DOHH2 (cell line): ENCODE measurements at regions not wholly inside any gene's neighbourhood (a gene's known extent, or its start where the extent isn't known, plus 50 kb on each side); places are given as distances from the start of the nearest gene placed in this dataset.

Experiments
- EZH2phosphoT487 ChIP-seq: fragments of 200-600 bp; sonication (generic); IDR thresholded peaks from 2 replicates; pipeline ENCODE4 v1.6.1; 2017; ENCODE audit warnings: borderline replicate concordance, mild to moderate bottlenecking, antibody characterized with exemption, low read length, moderate library complexity, mixed read lengths
- TF ChIP-seq, protein P1 (sequence below): fragments of 200-600 bp; sonication (generic); IDR thresholded peaks from one replicate; pipeline ENCODE4 v1.5.1; 2014; ENCODE audit warnings: antibody characterized with exemption, mild to moderate bottlenecking, low read depth, low read length; ENCODE audit not compliant: poor library complexity, severe bottlenecking

DNA sequence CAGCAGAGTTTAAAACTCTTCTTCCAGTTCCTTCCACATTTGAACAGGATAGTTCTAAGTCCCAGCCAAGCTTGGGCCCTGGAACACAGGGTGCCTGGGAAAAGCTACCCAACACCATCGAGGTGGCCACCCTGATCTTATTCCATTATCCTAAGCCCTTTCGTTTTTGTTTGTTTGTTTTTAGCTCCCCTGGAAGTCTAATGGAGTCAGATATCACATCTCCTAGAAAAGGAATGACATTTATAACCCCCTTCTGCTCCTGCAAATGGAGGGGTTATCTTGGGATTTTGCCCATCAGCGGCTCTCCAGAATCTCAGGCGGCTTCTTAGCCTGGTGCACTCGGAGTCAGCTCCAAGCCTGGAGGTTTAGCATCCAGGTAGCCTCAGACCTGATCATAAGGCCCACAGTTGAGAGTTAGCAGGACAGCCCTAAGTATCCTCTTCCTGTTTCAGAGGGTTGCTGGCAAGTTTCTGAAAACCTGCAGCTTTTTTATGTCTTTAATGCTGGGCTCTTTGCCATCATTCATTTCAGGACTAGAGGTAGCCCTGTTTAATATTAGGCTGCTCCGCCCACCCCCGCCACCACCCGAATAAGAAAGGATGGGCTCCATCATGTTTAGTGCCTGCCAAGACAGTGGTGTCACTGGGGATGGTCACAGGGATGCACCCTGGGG lies 230.0 kb upstream of the LNX1 start:
- TF ChIP-seq, protein P1, sequence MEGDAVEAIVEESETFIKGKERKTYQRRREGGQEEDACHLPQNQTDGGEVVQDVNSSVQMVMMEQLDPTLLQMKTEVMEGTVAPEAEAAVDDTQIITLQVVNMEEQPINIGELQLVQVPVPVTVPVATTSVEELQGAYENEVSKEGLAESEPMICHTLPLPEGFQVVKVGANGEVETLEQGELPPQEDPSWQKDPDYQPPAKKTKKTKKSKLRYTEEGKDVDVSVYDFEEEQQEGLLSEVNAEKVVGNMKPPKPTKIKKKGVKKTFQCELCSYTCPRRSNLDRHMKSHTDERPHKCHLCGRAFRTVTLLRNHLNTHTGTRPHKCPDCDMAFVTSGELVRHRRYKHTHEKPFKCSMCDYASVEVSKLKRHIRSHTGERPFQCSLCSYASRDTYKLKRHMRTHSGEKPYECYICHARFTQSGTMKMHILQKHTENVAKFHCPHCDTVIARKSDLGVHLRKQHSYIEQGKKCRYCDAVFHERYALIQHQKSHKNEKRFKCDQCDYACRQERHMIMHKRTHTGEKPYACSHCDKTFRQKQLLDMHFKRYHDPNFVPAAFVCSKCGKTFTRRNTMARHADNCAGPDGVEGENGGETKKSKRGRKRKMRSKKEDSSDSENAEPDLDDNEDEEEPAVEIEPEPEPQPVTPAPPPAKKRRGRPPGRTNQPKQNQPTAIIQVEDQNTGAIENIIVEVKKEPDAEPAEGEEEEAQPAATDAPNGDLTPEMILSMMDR = no peak
- no peak for TF ChIP-seq EZH2phosphoT487
